ENCODE measurements at regions not wholly inside any gene's neighbourhood (a gene's known extent, or its start where the extent isn't known, plus 50 kb on each side); places are given as distances from the start of the nearest gene placed in this dataset.

DNA sequence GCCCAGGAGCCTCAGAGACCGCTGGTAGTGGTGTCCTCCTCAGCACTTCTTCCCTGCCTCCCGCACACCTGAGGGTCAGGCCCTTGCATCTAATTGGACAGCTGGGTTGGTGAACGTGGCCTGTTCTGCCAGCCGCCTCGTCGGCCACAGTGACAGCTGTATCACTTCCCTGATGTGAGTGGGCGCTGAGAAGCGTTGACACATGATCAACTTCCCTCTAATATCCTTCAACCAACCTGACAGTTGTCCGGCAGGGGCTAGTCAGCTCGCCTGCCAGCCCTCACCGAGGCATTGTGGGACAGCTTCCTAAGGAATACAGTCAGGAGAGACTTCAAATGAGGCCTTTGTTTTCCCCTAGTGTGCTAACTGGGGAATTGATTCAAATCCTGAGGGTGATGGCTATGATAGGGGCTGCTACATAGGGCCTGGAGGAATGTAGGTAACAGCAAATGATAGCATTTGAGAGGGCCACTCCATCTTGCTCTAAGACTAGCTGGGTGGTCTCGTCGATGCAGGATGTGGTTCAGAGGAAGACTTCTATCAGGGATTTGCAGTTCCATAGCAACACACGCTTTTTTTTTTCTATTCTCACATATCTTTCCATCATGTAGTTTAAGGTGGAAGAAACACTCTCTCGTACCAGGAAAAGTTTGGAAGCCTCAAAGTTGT lies 230.8 kb downstream of the TSHZ3 start:
- DNase-seq = no peak

DNA sequence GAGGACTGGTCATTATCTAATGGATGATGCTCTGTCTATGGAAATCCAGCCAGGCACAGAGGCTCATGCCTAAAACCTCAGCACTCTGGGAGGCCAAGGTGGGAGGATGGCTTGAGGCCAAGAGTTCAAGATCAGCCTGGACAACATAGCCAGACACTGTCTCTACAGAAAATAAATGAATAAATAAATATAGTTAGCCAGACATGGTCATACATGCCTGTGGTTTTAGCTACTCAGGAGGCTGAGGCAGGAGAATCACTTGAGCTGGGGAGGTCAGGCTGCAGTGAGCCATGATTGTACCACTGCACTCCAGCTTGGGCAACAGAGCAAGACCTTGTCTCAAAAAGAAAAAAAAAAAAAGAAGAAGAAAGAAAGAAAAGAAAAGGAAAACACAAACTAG lies 234.7 kb downstream of the TSHZ3 start:
- no peak for DNase-seq

- DNase-seq = no peak
Measured at GRCh38 chr19:31113293-31113692, 235.9 kb downstream of the TSHZ3 start.

DNA sequence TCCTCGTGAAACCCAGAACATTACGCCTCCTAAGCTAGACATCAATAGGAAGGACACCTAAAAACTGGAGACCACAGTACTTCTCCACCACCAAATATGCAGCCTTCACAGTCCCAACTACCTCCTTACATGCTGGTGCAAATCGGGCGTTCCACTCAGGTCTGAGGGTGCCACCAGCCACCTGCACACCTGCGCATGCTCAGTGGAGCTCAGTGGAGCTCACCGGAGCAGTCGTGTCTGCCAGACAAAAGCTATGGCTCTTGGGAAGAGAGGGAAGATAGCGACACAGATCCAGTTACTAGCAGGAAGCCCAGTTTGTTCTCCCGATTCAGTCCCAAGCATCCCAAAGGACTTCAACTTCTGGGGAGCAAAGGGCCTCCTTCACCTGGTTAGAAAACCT lies 237.1 kb downstream of the TSHZ3 start:
- no peak for DNase-seq

GRCh38 chr19:31111741-31112140 lies 237.5 kb downstream of the TSHZ3 start:
- DNase-seq = no peak

DNA sequence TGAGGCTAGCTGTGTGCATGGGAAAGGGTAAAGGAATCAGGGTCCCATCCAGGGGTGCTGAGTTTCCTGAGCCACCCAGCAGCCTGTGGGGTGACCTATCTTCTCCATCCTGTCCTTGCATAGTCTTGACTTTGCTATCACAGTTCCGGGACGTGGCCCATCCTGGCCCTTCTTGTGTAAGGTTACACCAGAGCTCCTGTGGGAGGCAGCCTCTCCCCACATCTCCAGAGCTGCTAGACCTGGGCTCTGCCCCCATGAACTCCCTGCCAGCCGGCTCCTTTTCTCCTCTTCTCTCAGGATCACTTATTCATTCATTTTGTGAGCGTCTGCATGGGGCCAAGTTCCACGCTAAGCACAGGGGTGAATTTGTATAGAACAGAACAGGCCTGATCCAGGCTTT lies 238.9 kb downstream of the TSHZ3 start:
- no peak for DNase-seq

DNA sequence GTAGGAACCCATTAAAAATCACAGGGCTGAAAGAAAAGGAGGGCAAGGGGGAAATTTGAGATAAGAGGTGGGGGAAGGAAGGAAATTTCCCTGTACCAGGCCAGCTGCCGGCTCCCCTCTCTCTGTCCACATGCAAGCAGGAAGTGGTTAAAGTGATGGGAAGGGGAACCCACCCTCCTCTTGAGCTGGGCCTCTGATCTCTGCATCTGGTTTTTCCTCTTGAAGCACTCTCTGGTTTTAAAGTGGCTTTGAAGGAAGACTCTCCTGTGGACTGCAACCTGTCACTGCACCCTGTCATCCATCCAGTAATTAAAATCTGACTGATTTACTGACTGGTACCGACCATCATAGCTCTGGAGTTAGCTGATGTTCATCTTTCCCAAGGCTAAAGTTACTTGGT lies 239.6 kb downstream of the TSHZ3 start:
- no peak for DNase-seq

GRCh38 chr19:31107096-31107495 lies 242.1 kb downstream of the TSHZ3 start:
- DNase-seq = no peak

DNA sequence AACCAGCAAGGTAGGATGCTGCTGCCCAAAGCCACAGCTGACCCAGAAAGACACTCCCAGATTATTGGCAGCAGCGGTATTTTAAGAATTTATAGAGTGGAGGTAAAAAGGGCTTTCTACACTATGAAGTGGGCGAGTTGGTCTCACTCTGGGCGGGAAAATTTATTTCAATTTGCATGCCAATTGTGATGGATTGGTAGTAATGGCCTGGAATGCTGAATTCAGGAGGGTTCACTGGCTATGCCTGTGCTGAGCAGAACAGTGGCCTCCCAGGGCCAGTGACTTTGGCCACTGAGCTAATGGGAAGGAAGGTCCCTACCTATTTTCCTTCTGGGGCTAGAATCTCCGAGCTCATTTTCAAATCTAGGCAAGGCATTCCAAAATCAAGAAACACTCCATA lies 243.5 kb downstream of the TSHZ3 start:
- DNase-seq = no peak

DNA sequence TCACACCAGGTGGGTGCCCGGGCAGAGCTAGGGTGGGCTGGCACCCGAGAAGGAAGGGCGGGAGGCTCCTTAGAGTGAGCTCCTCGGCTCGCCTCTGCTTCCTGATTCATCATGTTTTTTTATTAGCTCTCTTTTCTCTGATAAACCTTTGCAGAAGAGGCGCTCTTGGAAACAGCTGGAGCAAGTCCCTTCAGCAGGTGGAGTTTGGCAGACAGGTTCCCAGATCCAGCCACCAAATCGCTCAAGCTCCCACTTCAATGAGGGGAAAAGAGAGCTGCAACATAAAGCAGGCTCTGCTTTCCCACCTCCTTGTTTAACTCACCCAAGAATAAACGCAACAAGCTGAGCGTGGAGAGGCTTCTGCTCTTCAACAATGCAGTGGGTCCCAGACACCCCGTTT lies 244.8 kb downstream of the TSHZ3 start:
- DNase-seq = no peak

DNA sequence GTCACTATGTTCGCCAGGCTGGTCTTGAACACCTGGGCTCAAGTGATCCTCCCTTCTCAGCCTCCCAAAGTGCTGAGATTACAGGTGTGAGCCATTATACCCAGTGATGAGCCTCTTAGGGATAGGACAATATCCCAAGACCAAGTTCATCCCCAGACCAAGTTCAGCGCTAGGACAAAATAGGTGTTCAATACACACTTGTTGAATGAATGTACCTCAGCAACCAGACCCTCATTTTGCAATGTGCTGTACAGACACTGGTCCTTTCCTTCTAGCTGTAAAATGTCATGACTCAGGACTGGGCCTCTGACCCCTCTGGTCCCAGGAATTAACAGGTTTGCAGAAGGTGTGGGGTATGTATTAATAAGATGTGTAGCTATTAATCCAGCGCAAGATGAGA lies 246.0 kb downstream of the TSHZ3 start:
- DNase-seq = no peak

GRCh38 chr19:31102674-31103073 lies 246.6 kb downstream of the TSHZ3 start:
- DNase-seq = no peak

DNA sequence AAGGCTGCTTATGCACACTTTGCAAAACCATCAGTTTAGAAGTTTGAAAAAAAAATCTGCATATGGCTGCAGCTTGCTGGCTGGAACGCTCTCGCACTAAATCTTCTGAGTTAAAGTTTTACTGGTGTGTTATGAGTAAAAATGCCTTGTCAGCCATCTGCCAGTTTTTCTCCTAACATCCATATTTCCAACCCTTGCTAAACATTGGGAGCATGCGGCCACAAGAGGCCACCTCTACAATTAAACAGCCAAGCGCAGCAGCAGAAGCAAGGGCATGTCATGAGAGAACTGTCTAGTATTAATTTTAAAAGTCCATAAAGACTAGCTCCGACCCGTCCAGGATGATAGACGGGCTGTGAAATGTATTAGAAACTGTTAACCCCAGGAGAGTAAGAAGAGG lies 248.3 kb downstream of the TSHZ3 start:
- DNase-seq = no peak

- DNase-seq = no peak
Measured at GRCh38 chr19:31100206-31100590, 249.0 kb downstream of the TSHZ3 start.

DNA sequence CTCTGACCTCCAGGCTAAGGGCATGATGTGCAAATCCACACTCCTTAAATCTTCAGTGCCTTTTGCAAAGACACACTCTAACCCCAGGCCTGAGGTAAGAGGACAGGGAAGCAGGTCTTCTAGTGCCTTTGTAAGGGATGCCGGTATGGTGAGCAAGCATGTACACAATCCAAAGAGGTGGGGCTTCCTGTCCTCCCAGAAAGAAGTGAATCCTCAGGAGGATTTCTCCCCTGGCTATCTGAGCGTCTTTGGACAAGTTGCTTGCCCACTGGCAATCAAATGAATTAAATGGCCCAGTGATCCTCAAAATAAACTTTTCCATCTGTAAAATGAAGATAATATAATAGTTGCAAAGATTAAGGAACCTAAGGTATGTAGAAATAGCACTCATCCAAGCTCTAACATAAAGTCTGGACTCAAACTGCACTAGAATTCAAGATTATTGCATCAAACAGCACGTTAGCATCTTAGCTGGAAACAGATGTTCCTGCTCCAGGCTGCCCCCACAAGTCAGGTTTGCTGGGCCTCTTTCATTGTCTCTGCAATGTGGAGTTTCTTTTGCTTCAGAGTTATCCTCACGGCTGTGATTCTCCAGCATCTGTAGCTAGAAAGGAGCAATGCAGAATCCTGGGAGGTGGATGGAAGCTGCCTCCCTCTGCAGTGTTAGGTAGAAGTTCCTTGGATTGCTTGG lies 249.6 kb downstream of the TSHZ3 start:
- no peak for DNase-seq

- no peak for DNase-seq
Measured at GRCh38 chr19:31098836-31099235, 250.4 kb downstream of the TSHZ3 start.

- no peak for DNase-seq
Measured at GRCh38 chr19:31096935-31097545, 252.2 kb downstream of the TSHZ3 start.

- no peak for DNase-seq
Measured at GRCh38 chr19:31096062-31096830, 253.0 kb downstream of the TSHZ3 start.

- DNase-seq = no peak
Measured at GRCh38 chr19:31095100-31095804, 254.0 kb downstream of the TSHZ3 start.

- DNase-seq = no peak
Measured at GRCh38 chr19:31092274-31092673, 257.0 kb downstream of the TSHZ3 start.

DNA sequence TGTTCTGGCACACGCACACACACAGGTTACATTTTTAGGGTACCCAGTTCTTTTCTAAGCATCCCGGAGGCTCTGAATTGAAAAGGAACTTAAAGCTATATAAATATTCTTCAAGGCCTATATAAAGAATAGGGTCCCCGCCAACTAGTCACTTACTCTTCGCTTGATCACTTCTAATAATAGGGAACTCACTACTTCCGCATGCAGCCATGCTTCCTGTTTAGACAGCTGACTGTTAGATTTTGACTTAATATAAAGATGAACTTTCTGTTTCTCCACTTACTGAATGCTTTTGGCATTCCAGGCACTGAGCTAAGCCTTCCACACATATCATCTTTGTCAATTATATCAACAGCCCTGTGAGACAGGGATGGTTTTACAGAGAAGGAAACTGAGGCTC lies 259.6 kb downstream of the TSHZ3 start:
- no peak for DNase-seq

DNA sequence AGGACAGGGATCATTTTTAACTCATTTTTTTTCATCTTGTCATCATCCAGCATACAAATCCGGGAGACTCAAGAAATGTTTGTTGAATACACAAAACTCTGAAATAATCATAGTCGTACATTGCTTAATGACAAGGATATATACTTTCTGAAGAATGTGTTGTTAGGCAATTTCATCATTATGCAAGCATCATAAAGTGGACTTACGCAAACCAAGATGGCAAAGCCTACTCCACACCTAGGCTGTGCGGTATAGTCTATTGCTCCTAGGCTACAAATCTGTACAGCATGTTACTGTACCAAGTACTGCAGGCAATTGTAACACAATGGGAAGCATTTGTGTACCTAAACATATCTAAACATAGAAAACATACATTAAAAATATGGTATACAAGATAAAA lies 264.1 kb downstream of the TSHZ3 start:
- DNase-seq = no peak

- DNase-seq = no peak
Measured at GRCh38 chr19:31083105-31083504, 266.1 kb downstream of the TSHZ3 start.

All from right forelimb (tissue), 1 donor.